ENCODE measurements at regions not wholly inside any gene's neighbourhood (a gene's known extent, or its start where the extent isn't known, plus 50 kb on each side); places are given as distances from the start of the nearest gene placed in this dataset.
A peak's percentile ranks its signal among the peaks of the same experiment; 100 is the strongest.

GRCh38 chr18:44502790-44503189 is 177.9 kb upstream of the SETBP1 start:
- H3K4me1 ChIP-seq (ENCODE audit: control insufficient read depth, insufficient read depth, low read length) = no peaks in the 10 kb centered on the region
- no peak for DNase-seq
- no peaks in the 10 kb centered on the region for H3K9me3 ChIP-seq (ENCODE audit: control insufficient read depth, low read length)
- H3K27ac ChIP-seq (ENCODE audit: low read length) = no peak overlapping the region
- no peak overlapping the region for H3K4me3 ChIP-seq (ENCODE audit: low read length)
- intact Hi-C loops (cut with DNase I) = no loop called here
- no peaks in the 10 kb centered on the region for H3K27me3 ChIP-seq (ENCODE audit: control insufficient read depth, insufficient read depth)
- no peak for ATAC-seq

GRCh38 chr18:44503854-44504253 is 176.8 kb upstream of the SETBP1 start:
- Histone ChIP-seq H3K27me3 (ENCODE audit: control insufficient read depth, insufficient read depth) (no peaks in the 10 kb centered on the region), H3K27ac (ENCODE audit: low read length) (no peak overlapping the region), H3K4me1 (ENCODE audit: control insufficient read depth, insufficient read depth, low read length) (no peaks in the 10 kb centered on the region), H3K4me3 (ENCODE audit: low read length) (no peak overlapping the region), H3K9me3 (ENCODE audit: control insufficient read depth, low read length) (no peaks in the 10 kb centered on the region)
- ATAC-seq (no peak), DNase-seq (no peak)
- intact Hi-C loops (cut with DNase I) = no loop called here
- WGBS = 88% methylated on average over 1 of the region's 1 CpG

GRCh38 chr18:44507729-44508325 is 172.9 kb upstream of the SETBP1 start:
- H3K4me3 ChIP-seq (ENCODE audit: low read length) = no peak overlapping the region
- no peaks in the 10 kb centered on the region for H3K27me3 ChIP-seq (ENCODE audit: control insufficient read depth, insufficient read depth)
- ATAC-seq = peak; percentile 90 to 98
- intact Hi-C loops (cut with DNase I) = no loop called here
- DNase-seq = peak; percentile 57 to 73 (median 73)
- no peaks in the 10 kb centered on the region for H3K9me3 ChIP-seq (ENCODE audit: control insufficient read depth, low read length)
- WGBS = 40% methylated on average over 6 of the region's 6 CpGs
- no peak overlapping the region for H3K27ac ChIP-seq (ENCODE audit: low read length)
- H3K4me1 ChIP-seq (ENCODE audit: control insufficient read depth, insufficient read depth, low read length) = no peaks in the 10 kb centered on the region

- H3K27ac ChIP-seq (ENCODE audit: low read length) = no peak overlapping the region
- intact Hi-C loops (cut with DNase I) = no loop called here
- no peaks in the 10 kb centered on the region for H3K4me1 ChIP-seq (ENCODE audit: control insufficient read depth, insufficient read depth, low read length)
- H3K27me3 ChIP-seq (ENCODE audit: control insufficient read depth, insufficient read depth) = no peaks in the 10 kb centered on the region
- no peaks in the 10 kb centered on the region for H3K9me3 ChIP-seq (ENCODE audit: control insufficient read depth, low read length)
- no peak overlapping the region for H3K4me3 ChIP-seq (ENCODE audit: low read length)
- 82% methylated on average over 3 of the region's 3 CpGs for WGBS
- ATAC-seq (no peak), DNase-seq (no peak)
Measured at GRCh38 chr18:44508474-44508873, 172.2 kb upstream of the SETBP1 start.

GRCh38 chr18:44509048-44509447 is 171.6 kb upstream of the SETBP1 start:
- Histone ChIP-seq H3K9me3 (ENCODE audit: control insufficient read depth, low read length) (no peaks in the 10 kb centered on the region), H3K27me3 (ENCODE audit: control insufficient read depth, insufficient read depth) (no peaks in the 10 kb centered on the region), H3K27ac (ENCODE audit: low read length) (no peak overlapping the region), H3K4me1 (ENCODE audit: control insufficient read depth, insufficient read depth, low read length) (no peaks in the 10 kb centered on the region), H3K4me3 (ENCODE audit: low read length) (no peak overlapping the region)
- DNase-seq (no peak), ATAC-seq (no peak)
- intact Hi-C loops (cut with DNase I) = no loop called here
- WGBS = 92% methylated on average over 2 of the region's 2 CpGs

- intact Hi-C loops (cut with DNase I) = no loop called here
- H3K9me3 ChIP-seq (ENCODE audit: control insufficient read depth, low read length) = no peaks in the 10 kb centered on the region
- H3K4me1 ChIP-seq (ENCODE audit: control insufficient read depth, insufficient read depth, low read length) = no peaks in the 10 kb centered on the region
- H3K4me3 ChIP-seq (ENCODE audit: low read length) = no peak overlapping the region
- no peak for DNase-seq
- 46% methylated on average over 6 of the region's 6 CpGs for WGBS
- no peak for ATAC-seq
- no peaks in the 10 kb centered on the region for H3K27me3 ChIP-seq (ENCODE audit: control insufficient read depth, insufficient read depth)
- no peak overlapping the region for H3K27ac ChIP-seq (ENCODE audit: low read length)
Measured at GRCh38 chr18:44510390-44510789, 170.3 kb upstream of the SETBP1 start.

- intact Hi-C loops (cut with DNase I) = no loop called here
- Histone ChIP-seq H3K27me3 (ENCODE audit: control insufficient read depth, insufficient read depth) (no peaks in the 10 kb centered on the region), H3K9me3 (ENCODE audit: control insufficient read depth, low read length) (no peaks in the 10 kb centered on the region), H3K4me3 (ENCODE audit: low read length) (no peak overlapping the region), H3K27ac (ENCODE audit: low read length) (no peak overlapping the region), H3K4me1 (ENCODE audit: control insufficient read depth, insufficient read depth, low read length) (no peaks in the 10 kb centered on the region)
- DNase-seq = no peak
- no peak for ATAC-seq
- WGBS = 96% methylated on average over 3 of the region's 3 CpGs
Measured at GRCh38 chr18:44513233-44513632, 167.5 kb upstream of the SETBP1 start.

GRCh38 chr18:44514106-44514505 is 166.6 kb upstream of the SETBP1 start:
- DNase-seq = no peak
- no peaks in the 10 kb centered on the region for H3K9me3 ChIP-seq (ENCODE audit: control insufficient read depth, low read length)
- intact Hi-C loops (cut with DNase I) = no loop called here
- no peaks in the 10 kb centered on the region for H3K4me1 ChIP-seq (ENCODE audit: control insufficient read depth, insufficient read depth, low read length)
- no peak for ATAC-seq
- H3K27ac ChIP-seq (ENCODE audit: low read length) = no peak overlapping the region
- 32% methylated on average over 1 of the region's 1 CpG for WGBS
- no peaks in the 10 kb centered on the region for H3K27me3 ChIP-seq (ENCODE audit: control insufficient read depth, insufficient read depth)
- H3K4me3 ChIP-seq (ENCODE audit: low read length) = no peak overlapping the region

GRCh38 chr18:44514766-44515165 is 165.9 kb upstream of the SETBP1 start:
- intact Hi-C loops (cut with DNase I) = no loop called here
- Histone ChIP-seq H3K4me1 (ENCODE audit: control insufficient read depth, insufficient read depth, low read length) (no peaks in the 10 kb centered on the region), H3K27ac (ENCODE audit: low read length) (no peak overlapping the region), H3K4me3 (ENCODE audit: low read length) (no peak overlapping the region), H3K27me3 (ENCODE audit: control insufficient read depth, insufficient read depth) (no peaks in the 10 kb centered on the region), H3K9me3 (ENCODE audit: control insufficient read depth, low read length) (no peaks in the 10 kb centered on the region)
- 89% methylated on average over 1 of the region's 1 CpG for WGBS
- ATAC-seq = no peak
- no peak for DNase-seq

- no peak for ATAC-seq
- no peak for DNase-seq
- Histone ChIP-seq H3K4me3 (ENCODE audit: low read length) (no peak overlapping the region), H3K27ac (ENCODE audit: low read length) (no peak overlapping the region), H3K27me3 (ENCODE audit: control insufficient read depth, insufficient read depth) (no peaks in the 10 kb centered on the region), H3K4me1 (ENCODE audit: control insufficient read depth, insufficient read depth, low read length) (no peaks in the 10 kb centered on the region), H3K9me3 (ENCODE audit: control insufficient read depth, low read length) (no peaks in the 10 kb centered on the region)
- WGBS = 75% methylated on average over 1 of the region's 1 CpG
- intact Hi-C loops (cut with DNase I) = no loop called here
Measured at GRCh38 chr18:44516450-44516849, 164.2 kb upstream of the SETBP1 start.

GRCh38 chr18:44517136-44517535 is 163.6 kb upstream of the SETBP1 start:
- ATAC-seq (no peak), DNase-seq (no peak)
- no peaks in the 10 kb centered on the region for H3K9me3 ChIP-seq (ENCODE audit: control insufficient read depth, low read length)
- H3K4me3 ChIP-seq (ENCODE audit: low read length) = no peak overlapping the region
- H3K27ac ChIP-seq (ENCODE audit: low read length) = no peak overlapping the region
- WGBS = 82% methylated on average over 3 of the region's 3 CpGs
- no peaks in the 10 kb centered on the region for H3K27me3 ChIP-seq (ENCODE audit: control insufficient read depth, insufficient read depth)
- no peaks in the 10 kb centered on the region for H3K4me1 ChIP-seq (ENCODE audit: control insufficient read depth, insufficient read depth, low read length)
- intact Hi-C loops (cut with DNase I) = no loop called here

GRCh38 chr18:44518091-44518615 is 162.5 kb upstream of the SETBP1 start:
- H3K27me3 ChIP-seq (ENCODE audit: control insufficient read depth, insufficient read depth) = no peaks in the 10 kb centered on the region
- no peaks in the 10 kb centered on the region for H3K9me3 ChIP-seq (ENCODE audit: control insufficient read depth, low read length)
- WGBS = 81% methylated on average over 4 of the region's 4 CpGs
- DNase-seq (no peak), ATAC-seq (no peak)
- intact Hi-C loops (cut with DNase I) = no loop called here
- H3K4me1 ChIP-seq (ENCODE audit: control insufficient read depth, insufficient read depth, low read length) = no peaks in the 10 kb centered on the region
- H3K27ac ChIP-seq (ENCODE audit: low read length) = no peak overlapping the region
- H3K4me3 ChIP-seq (ENCODE audit: low read length) = no peak overlapping the region

Measured in right cardiac atrium (tissue), 5 donors.